RWPE2 (cell line): ENCODE measurements at regions not wholly inside any gene's neighbourhood (a gene's known extent, or its start where the extent isn't known, plus 50 kb on each side); places are given as distances from the start of the nearest gene placed in this dataset.

ENCODE experiments used
- ATAC-seq: fragments of 200-7000 bp; cut with Tn5 transposase; 3 replicates; pipeline ENCODE4 v1.9.1; 2021; ENCODE audit warnings: low read depth
- DNase-seq: peaks from one replicate; pipeline ENCODE4 v3.0.0-alpha.2; 2020; ENCODE audit warnings: low spot score
- H3K27ac ChIP-seq: fragments of 450-650 bp; 2 replicates; pipeline ENCODE4 v1.5.1; 2017; ENCODE audit warnings: mild to moderate bottlenecking; ENCODE audit not compliant: poor library complexity, severe bottlenecking
- H3K27me3 ChIP-seq: fragments of 250-450 bp; sonication (Bioruptor Pico); 2 replicates; pipeline ENCODE4 v1.5.1; 2021; ENCODE audit warnings: mild to moderate bottlenecking, moderate library complexity; ENCODE audit not compliant: insufficient read depth, poor library complexity, severe bottlenecking
- H3K36me3 ChIP-seq: fragments of 250-450 bp; sonication (Bioruptor Pico); 2 replicates; pipeline ENCODE4 v1.5.1; 2020; ENCODE audit warnings: low read depth, mild to moderate bottlenecking, moderate library complexity
- H3K4me1 ChIP-seq: fragments of 250-450 bp; sonication (Bioruptor Pico); 2 replicates; pipeline ENCODE4 v1.5.1; 2021; ENCODE audit warnings: mild to moderate bottlenecking, moderate library complexity; ENCODE audit not compliant: insufficient read depth, poor library complexity, severe bottlenecking
- H3K4me3 ChIP-seq: fragments of 250-450 bp; sonication (Bioruptor Pico); 2 replicates; pipeline ENCODE4 v1.5.1; 2021; ENCODE audit warnings: mild to moderate bottlenecking, moderate library complexity; ENCODE audit not compliant: severe bottlenecking
- H3K9me3 ChIP-seq: fragments of 250-450 bp; sonication (Bioruptor Pico); 2 replicates; pipeline ENCODE4 v1.5.1; 2021; ENCODE audit warnings: mild to moderate bottlenecking, moderate library complexity; ENCODE audit not compliant: severe bottlenecking
- CTCF ChIP-seq: fragments of 450-650 bp; IDR thresholded peaks from one replicate; pipeline ENCODE4 v1.5.1; 2017; ENCODE audit warnings: mild to moderate bottlenecking, moderate library complexity; ENCODE audit not compliant: poor library complexity, severe bottlenecking

- Histone ChIP-seq H3K36me3 (no peaks in the 10 kb centered on the region), H3K9me3 (peaks cover 3% of the 10 kb centered on the region)
- no peak for TF ChIP-seq CTCF
These were observed 204.6 kb downstream of the RNF144A start for GRCh38 chr2:7121851-7122250.

DNA sequence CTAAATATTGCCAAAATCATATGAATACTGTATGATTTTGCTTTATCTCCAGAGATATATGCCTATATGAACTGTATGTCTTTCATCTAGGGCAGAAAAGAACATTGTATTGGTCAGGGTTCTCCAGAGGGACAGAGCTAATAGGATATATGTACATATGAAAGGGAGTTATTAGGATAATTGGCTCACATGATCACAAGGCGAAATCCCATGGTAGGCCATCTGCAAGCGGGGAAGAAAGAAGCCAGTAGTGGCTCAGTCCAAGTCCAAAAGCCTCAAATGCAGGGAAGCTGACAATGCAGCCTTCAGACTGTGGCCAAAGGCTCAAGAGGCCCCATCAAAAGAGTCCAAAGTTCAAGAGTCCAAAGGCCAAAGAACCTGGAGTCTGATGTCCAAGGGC is 209.9 kb downstream of the RNF144A start:
- DNase-seq: no peak
- H3K4me1 ChIP-seq: no peaks in the 10 kb centered on the region
- TF ChIP-seq CTCF: no peak
- no peak for ATAC-seq
- peaks cover 3% of the 10 kb centered on the region for H3K9me3 ChIP-seq
- no peaks in the 10 kb centered on the region for H3K36me3 ChIP-seq
- H3K4me3 ChIP-seq: no peak overlapping the region
- no peaks in the 10 kb centered on the region for H3K27me3 ChIP-seq
- no peak overlapping the region for H3K27ac ChIP-seq

More at GRCh38 chr2:7121851-7122250, 204.6 kb downstream of the RNF144A start:
- ATAC-seq (no peak), DNase-seq (no peak)
- Histone ChIP-seq H3K4me1 (no peaks in the 10 kb centered on the region), H3K27ac (no peak overlapping the region), H3K27me3 (no peaks in the 10 kb centered on the region), H3K4me3 (no peak overlapping the region)

DNA sequence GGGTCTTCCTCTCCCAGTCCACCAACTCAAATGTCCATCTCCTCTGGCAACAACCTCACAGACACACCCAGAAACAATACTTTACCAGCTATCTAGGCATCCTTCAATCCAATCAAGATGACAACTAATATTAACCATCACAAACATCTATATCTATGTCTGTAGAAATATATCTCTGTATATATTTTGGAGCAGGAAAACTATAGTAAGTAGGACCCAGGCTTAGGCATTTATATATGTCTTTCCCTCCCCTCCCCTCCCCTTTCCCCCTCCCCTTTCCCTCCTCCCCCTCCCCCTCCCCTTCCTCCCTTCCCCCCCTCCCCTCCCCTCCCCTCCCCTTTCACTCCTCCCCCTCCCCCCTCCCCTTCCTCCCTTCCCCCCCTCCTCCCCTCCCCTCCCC is 210.5 kb downstream of the RNF144A start:
- Histone ChIP-seq H3K27ac (no peak overlapping the region), H3K4me1 (no peaks in the 10 kb centered on the region), H3K4me3 (no peak overlapping the region), H3K36me3 (no peaks in the 10 kb centered on the region), H3K9me3 (peaks cover 1% of the 10 kb centered on the region), H3K27me3 (no peaks in the 10 kb centered on the region)
- no peak for ATAC-seq
- DNase-seq: no peak
- no peak for TF ChIP-seq CTCF

DNA sequence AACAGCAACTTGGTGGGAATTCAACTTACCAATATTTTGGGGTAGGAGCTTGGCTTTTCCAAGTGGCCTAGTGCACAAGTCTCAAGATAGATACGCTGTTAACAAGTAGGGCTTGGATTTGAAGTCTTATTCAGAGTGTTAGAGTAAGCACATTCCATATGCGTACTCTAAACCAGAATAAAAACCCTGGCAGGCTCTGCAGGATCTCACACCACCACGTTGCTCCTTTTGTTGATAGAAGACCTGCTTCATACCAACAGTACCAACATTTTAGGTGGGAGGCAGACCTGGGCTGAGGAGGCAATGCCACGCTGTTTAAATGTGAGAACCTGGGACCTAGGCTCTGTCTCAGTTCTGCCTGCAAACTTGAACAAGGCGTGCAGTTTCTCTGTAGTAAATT is 214.0 kb downstream of the RNF144A start:
- no peak for TF ChIP-seq CTCF
- Histone ChIP-seq H3K9me3 (no peaks in the 10 kb centered on the region), H3K27ac (no peak overlapping the region), H3K27me3 (no peaks in the 10 kb centered on the region), H3K4me3 (no peak overlapping the region), H3K36me3 (no peaks in the 10 kb centered on the region), H3K4me1 (no peaks in the 10 kb centered on the region)
- DNase-seq (no peak), ATAC-seq (no peak)

DNA sequence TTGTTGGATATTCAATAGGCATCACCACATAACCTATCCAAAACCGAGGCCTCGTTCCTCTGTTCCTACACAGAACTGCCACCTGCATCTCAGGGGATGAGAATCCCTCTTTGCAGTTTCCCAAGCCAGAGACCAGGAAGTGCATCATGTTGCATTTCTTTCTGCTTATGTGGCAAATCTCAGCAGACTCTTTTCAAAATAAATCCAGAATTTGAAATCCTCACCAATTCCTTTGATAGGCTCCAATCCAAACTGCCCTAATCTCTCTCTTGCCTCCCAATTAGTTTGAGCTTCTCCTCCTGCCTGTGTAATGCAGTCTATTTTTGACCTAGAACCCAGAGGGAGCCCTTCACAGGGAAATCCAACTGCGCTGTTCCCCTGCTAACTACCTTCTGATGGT is 215.5 kb downstream of the RNF144A start:
- Histone ChIP-seq H3K27ac (no peak overlapping the region), H3K4me1 (no peaks in the 10 kb centered on the region), H3K9me3 (no peaks in the 10 kb centered on the region), H3K36me3 (no peaks in the 10 kb centered on the region), H3K4me3 (no peak overlapping the region), H3K27me3 (no peaks in the 10 kb centered on the region)
- no peak for TF ChIP-seq CTCF
- ATAC-seq (no peak), DNase-seq (no peak)
